ENCODE measurements at regions not wholly inside any gene's neighbourhood (a gene's known extent, or its start where the extent isn't known, plus 50 kb on each side); places are given as distances from the start of the nearest gene placed in this dataset.

GRCh38 chr2:234378440-234378839, 118.4 kb downstream of the ARL4C start:
- Histone ChIP-seq H3K4me3 (ENCODE audit: low read length) (no peak overlapping the region), H3K79me2 (ENCODE audit: control insufficient read depth, low read length) (no peaks in the 10 kb centered on the region), H3K27me3 (ENCODE audit: control insufficient read depth, low read length) (no peaks in the 10 kb centered on the region), H3K9me3 (ENCODE audit: control insufficient read depth, insufficient read depth, low read length) (no peaks in the 10 kb centered on the region), H3F3A (ENCODE audit: control insufficient read depth, insufficient read depth) (no peaks in the 10 kb centered on the region), H3K4me2 (ENCODE audit: low read length) (no peak overlapping the region), H3K4me1 (ENCODE audit: control insufficient read depth, low read length) (no peaks in the 10 kb centered on the region), H3K9me2 (replicated peaks; ENCODE audit: control insufficient read depth, low read length) (no peaks in the 10 kb centered on the region), H3K27ac (ENCODE audit: low read depth, low read length) (no peak overlapping the region), H3K36me3 (ENCODE audit: control insufficient read depth, low read length) (no peaks in the 10 kb centered on the region), H4K20me1 (ENCODE audit: control insufficient read depth, insufficient read depth, low read depth, low read length) (no peaks in the 10 kb centered on the region)
- TF ChIP-seq CTCF (IDR thresholded peaks at IDR 0.05; ENCODE audit: low read depth, low read length, poor library complexity, severe bottlenecking) (no peak), EZH2phosphoT487 (IDR thresholded peaks at IDR 0.05; ENCODE audit: borderline replicate concordance, low read length) (no peak)

- no peaks in the 10 kb centered on the region for H3K79me2 ChIP-seq (ENCODE audit: control insufficient read depth, low read length)
- no peaks in the 10 kb centered on the region for H3F3A ChIP-seq (ENCODE audit: control insufficient read depth, insufficient read depth)
- H3K4me1 ChIP-seq (ENCODE audit: control insufficient read depth, low read length), result no peaks in the 10 kb centered on the region
- H3K4me3 ChIP-seq (ENCODE audit: low read length), result no peak overlapping the region
- H3K4me2 ChIP-seq (ENCODE audit: low read length), result no peak overlapping the region
- no peaks in the 10 kb centered on the region for H3K27me3 ChIP-seq (ENCODE audit: control insufficient read depth, low read length)
- H4K20me1 ChIP-seq (ENCODE audit: control insufficient read depth, insufficient read depth, low read depth, low read length), result no peaks in the 10 kb centered on the region
- no peak overlapping the region for H3K27ac ChIP-seq (ENCODE audit: low read depth, low read length)
- no peaks in the 10 kb centered on the region for H3K9me2 ChIP-seq (replicated peaks; ENCODE audit: control insufficient read depth, low read length)
- TF ChIP-seq CTCF (IDR thresholded peaks at IDR 0.05; ENCODE audit: low read depth, low read length, poor library complexity, severe bottlenecking) (no peak), EZH2phosphoT487 (IDR thresholded peaks at IDR 0.05; ENCODE audit: borderline replicate concordance, low read length) (no peak)
- H3K9me3 ChIP-seq (ENCODE audit: control insufficient read depth, insufficient read depth, low read length), result no peaks in the 10 kb centered on the region
- no peaks in the 10 kb centered on the region for H3K36me3 ChIP-seq (ENCODE audit: control insufficient read depth, low read length)
Measured at GRCh38 chr2:234377761-234378391, 119.0 kb downstream of the ARL4C start.

DNA sequence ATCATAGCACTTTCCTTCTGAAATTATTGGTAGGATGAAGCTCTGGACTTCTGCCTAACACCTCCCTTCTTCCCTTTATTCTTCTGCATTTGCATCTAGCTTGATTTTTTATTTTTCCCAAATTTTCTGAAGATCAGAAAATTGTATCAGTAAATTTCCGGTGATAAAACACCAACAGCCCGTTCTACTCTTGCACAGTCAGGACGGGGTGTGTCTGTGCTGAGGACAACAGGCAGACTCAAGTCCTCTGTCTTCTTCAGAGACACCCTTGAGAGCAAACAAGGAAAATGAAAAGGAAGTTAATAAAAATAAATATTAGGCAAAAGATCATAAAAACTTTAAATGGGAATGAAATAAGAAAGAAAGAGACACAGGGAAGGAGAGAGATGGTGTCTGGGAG, 120.7 kb downstream of the ARL4C start:
- Histone ChIP-seq H3K4me3 (ENCODE audit: low read length) (no peak overlapping the region), H3K36me3 (ENCODE audit: control insufficient read depth, low read length) (no peaks in the 10 kb centered on the region), H3K27ac (ENCODE audit: low read depth, low read length) (no peak overlapping the region)

More for the DNA sequence above, 120.7 kb downstream of the ARL4C start:
- no peaks in the 10 kb centered on the region for H3K9me2 ChIP-seq (replicated peaks; ENCODE audit: control insufficient read depth, low read length)
- no peaks in the 10 kb centered on the region for H3K4me1 ChIP-seq (ENCODE audit: control insufficient read depth, low read length)
- TF ChIP-seq EZH2phosphoT487 (IDR thresholded peaks at IDR 0.05; ENCODE audit: borderline replicate concordance, low read length) (no peak), CTCF (IDR thresholded peaks at IDR 0.05; ENCODE audit: low read depth, low read length, poor library complexity, severe bottlenecking) (no peak)
- H3K27me3 ChIP-seq (ENCODE audit: control insufficient read depth, low read length), result no peaks in the 10 kb centered on the region
- H4K20me1 ChIP-seq (ENCODE audit: control insufficient read depth, insufficient read depth, low read depth, low read length), result no peaks in the 10 kb centered on the region
- no peaks in the 10 kb centered on the region for H3F3A ChIP-seq (ENCODE audit: control insufficient read depth, insufficient read depth)
- no peak overlapping the region for H3K4me2 ChIP-seq (ENCODE audit: low read length)
- H3K79me2 ChIP-seq (ENCODE audit: control insufficient read depth, low read length), result no peaks in the 10 kb centered on the region
- H3K9me3 ChIP-seq (ENCODE audit: control insufficient read depth, insufficient read depth, low read length), result no peaks in the 10 kb centered on the region
